GM18508 (cell line): ENCODE measurements at regions not wholly inside any gene's neighbourhood (a gene's known extent, or its start where the extent isn't known, plus 50 kb on each side); places are given as distances from the start of the nearest gene placed in this dataset.
"Not testable (repeated sequence)": the region's sequence is repeated elsewhere in the genome, so short reads cannot be mapped to it uniquely, and the experiment has no call there.

Source experiments
- ATAC-seq: cut with Tn5 transposase; IDR thresholded peaks from one replicate; pipeline ENCODE4 v1.9.1; 2021; ENCODE audit warnings: moderate number of reproducible peaks; ENCODE audit not compliant: insufficient read depth, unreplicated experiment

- no peak for ATAC-seq
Observed at GRCh38 chr12:28683366-28683765, 465.7 kb upstream of the FAR2 start.

- ATAC-seq: no peak
Observed at GRCh38 chr12:28689398-28690175, 459.5 kb upstream of the FAR2 start.

GRCh38 chr12:28693565-28694219, 455.4 kb upstream of the FAR2 start:
- ATAC-seq: no peak

DNA sequence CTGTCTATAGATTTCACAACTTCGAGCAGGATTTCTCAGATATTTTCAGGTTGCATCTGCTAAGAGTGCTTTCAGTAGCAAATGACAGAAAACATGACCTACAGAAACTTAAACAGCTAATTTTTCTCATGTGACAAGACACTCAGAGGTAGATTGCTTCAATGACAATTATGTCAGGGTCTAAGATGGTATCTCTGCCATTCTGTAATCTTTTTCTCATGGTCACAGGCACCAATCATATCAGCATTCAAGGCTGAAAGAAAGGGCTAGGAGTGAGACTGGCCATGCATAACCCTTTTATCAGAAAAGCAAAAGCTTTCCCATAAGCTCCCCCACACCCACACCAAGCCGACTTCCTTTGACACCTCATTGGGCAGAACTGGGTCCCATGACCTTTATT, 450.5 kb upstream of the FAR2 start:
- ATAC-seq: no peak

- no peak for ATAC-seq
Observed at GRCh38 chr12:28699029-28699428, 450.0 kb upstream of the FAR2 start.

DNA sequence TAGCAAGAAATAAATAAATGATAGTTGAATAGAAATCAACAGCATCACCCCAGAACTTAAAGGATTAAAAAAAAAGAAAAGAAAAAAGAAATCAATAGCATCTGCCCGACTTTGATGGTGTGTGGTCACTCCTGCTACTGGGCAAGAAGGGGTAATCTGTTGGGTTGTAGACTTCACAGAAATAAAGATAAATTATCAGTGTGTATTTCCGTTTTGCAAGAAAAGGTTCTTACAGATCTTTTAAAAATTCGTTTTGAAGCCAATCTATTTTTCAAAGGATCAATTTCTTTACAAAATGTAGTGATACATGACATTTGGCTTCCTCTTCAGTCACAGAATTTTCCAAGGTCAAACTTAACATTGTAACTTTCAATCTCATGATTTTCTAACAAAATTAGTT, 448.9 kb upstream of the FAR2 start:
- no peak for ATAC-seq

- ATAC-seq: no peak
Observed at GRCh38 chr12:28704477-28705169, 444.5 kb upstream of the FAR2 start.

DNA sequence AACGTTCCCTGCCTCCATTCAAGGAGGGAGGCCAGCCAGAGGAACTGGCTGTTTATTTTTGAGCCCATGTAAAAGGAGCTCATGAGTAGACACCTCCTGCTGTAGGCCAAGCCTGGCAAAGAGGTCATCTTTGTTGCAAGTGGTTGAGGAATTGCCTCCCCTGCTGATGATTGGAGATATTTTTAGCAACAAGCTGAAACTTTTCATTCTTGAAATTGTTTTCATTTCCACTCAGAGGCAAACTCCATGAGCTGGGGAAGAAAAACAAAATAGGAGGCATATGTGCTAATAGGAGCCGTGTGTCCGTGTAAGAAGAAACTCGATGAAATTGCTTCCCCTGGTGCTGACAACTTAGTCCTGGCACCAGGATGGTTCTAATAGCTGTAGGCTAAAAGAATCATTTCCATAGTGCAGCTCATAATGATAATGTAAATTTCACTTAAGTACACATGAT, 440.1 kb upstream of the FAR2 start:
- ATAC-seq: no peak

GRCh38 chr12:28709986-28710685, 438.9 kb upstream of the FAR2 start:
- no peak for ATAC-seq

GRCh38 chr12:28710882-28711281, 438.2 kb upstream of the FAR2 start:
- no peak for ATAC-seq

DNA sequence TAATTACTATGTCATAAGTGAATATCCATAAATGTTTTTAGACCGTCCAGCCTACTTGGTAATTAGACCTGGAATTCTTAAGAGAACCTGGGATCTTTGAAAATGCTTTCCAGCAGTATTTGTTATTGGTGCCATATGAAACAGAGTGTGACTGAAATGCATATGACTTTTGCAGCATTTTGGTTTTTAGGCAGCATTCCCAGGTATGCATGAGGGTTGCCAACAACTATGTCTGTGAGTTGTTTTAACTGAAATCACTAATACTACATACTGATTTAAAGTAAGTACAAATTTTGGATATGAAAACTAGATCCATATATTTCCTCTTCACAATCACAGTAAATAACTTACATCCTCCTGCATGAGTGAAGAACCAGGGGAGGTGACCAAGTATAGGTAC, 437.7 kb upstream of the FAR2 start:
- ATAC-seq: no peak

DNA sequence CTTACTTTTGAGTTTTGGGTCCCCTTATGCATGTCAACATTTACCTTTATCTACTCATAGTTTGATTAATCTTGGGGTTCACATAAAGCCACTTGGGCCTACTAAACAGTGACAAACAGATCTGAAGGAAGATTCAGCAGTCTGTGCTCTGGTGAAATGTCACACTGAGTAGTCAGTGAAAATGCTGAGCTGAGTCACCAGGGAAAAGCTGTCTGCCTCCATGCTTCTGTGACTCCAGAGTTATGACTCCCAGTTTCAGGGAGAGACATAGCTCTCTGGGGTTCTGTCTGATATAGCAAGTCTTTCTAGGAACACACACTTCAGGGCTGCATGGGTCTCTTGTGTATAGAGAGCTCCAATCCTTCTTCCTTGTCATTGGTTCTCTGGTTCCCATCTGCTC, 406.3 kb upstream of the FAR2 start:
- ATAC-seq: no peak

- ATAC-seq: no peak
Observed at GRCh38 chr12:28746734-28747325, 402.2 kb upstream of the FAR2 start.

GRCh38 chr12:28750946-28751685, 398.0 kb upstream of the FAR2 start:
- no peak for ATAC-seq

- no peak for ATAC-seq
Observed at GRCh38 chr12:28755027-28755426, 394.1 kb upstream of the FAR2 start.

- ATAC-seq: no peak
Observed at GRCh38 chr12:28759333-28759732, 389.7 kb upstream of the FAR2 start.

GRCh38 chr12:28760040-28760903, 388.8 kb upstream of the FAR2 start:
- ATAC-seq: not testable (repeated sequence)

- not testable (repeated sequence) for ATAC-seq
Observed at GRCh38 chr12:28761897-28762296, 387.2 kb upstream of the FAR2 start.

DNA sequence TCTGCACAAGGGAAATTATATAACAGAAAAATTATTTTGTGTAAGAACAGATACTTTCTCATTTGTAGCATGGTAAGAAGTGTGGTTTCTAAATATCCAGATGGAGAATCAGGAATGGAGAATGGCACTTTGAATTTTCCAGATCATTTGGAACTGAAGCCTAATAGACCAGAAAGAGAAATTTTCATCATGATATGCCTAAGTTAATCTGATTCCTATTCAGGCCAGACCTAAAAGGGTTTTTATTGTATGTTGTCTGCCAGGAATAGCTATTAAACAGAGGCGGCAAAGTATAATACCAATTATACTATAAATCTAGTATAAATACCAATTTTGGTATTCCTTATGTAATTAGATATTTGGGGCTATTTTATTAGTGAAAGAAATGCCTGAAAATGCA, 382.7 kb upstream of the FAR2 start:
- ATAC-seq: no peak
